NT2/D1 (cell line): ENCODE measurements at regions not wholly inside any gene's neighbourhood (a gene's known extent, or its start where the extent isn't known, plus 50 kb on each side); places are given as distances from the start of the nearest gene placed in this dataset.

Source experiments
- DNase-seq: peaks from one replicate; pipeline ENCODE4 v3.0.0-alpha.2; 2011; ENCODE audit warnings: low read depth, low spot score
- H3K27me3 ChIP-seq: 2 replicates; pipeline ENCODE4 v1.6.0; 2011; ENCODE audit warnings: mild to moderate bottlenecking; ENCODE audit not compliant: insufficient read length, insufficient read depth
- H3K36me3 ChIP-seq: 2 replicates; pipeline ENCODE4 v1.6.1; 2011; ENCODE audit warnings: mild to moderate bottlenecking, low read length, mixed read lengths; ENCODE audit not compliant: insufficient read depth, insufficient read length
- H3K4me1 ChIP-seq: 2 replicates; pipeline ENCODE4 v1.5.1; 2011; ENCODE audit not compliant: insufficient read depth, insufficient read length
- H3K4me3 ChIP-seq: 2 replicates; pipeline ENCODE4 v1.5.1; 2011; ENCODE audit warnings: low read depth; ENCODE audit not compliant: insufficient read length
- H3K9ac ChIP-seq: 2 replicates; pipeline ENCODE4 v1.6.0; 2011; ENCODE audit warnings: low read depth; ENCODE audit not compliant: insufficient read length
- H3K9me3 ChIP-seq: 2 replicates; pipeline ENCODE4 v1.5.1; 2011; ENCODE audit warnings: mild to moderate bottlenecking, low read length; ENCODE audit not compliant: insufficient read depth
- SUZ12 ChIP-seq: IDR thresholded peaks from 2 replicates; pipeline ENCODE4 v1.6.1; 2011; ENCODE audit not compliant: insufficient read length, insufficient read depth; ENCODE audit errors: extremely low read depth
- YY1 ChIP-seq: IDR thresholded peaks from 2 replicates; pipeline ENCODE4 v1.6.1; 2011; ENCODE audit not compliant: insufficient read length, insufficient read depth
- ZNF274 ChIP-seq: IDR thresholded peaks from 2 replicates; pipeline ENCODE4 v1.6.1; 2011; ENCODE audit warnings: mild to moderate bottlenecking, low read depth, low read length

DNA sequence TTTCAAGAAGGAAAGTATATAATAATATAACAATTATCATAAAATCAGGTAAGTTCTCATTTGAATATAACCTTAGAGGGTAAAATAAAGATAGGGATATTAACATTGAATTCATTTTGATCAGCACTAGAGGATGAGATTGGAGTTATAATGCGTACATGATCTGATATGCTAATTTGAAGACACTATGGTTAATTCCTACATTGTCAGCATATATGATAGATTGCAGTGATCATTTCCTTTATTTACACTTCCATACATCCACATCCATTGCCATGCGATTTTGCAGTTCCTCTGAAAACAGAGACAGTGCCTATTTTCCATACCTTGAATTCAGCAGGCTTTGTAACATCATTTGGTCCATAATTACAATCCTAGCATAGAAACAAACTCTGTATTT is 519.2 kb downstream of the CCDC85A start:
- Histone ChIP-seq H3K4me3 (no peak overlapping the region), H3K4me1 (no peaks in the 10 kb centered on the region), H3K27me3 (no peaks in the 10 kb centered on the region), H3K9ac (no peak overlapping the region), H3K36me3 (no peaks in the 10 kb centered on the region), H3K9me3 (no peaks in the 10 kb centered on the region)
- no peak for TF ChIP-seq ZNF274
- TF ChIP-seq SUZ12: no peak
- no peak for TF ChIP-seq YY1
- no peak for DNase-seq

DNA sequence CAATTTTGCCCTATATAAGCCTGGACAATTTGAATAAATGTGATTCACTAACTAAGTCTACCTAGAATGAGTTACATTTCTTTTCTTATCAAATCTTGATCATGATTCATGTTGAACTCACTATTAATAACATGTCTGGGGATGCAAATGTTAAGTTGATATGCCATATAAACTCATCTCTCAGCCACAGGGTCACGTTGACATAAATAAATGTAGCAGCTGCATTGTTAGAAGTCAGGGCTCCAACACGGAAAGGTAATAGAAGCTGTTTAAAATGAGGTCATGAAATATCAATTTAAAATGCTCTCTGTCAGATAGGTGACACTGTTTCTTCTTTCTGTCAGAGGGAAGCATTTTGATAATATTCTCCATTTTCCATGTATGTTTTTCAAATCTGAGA is 521.9 kb downstream of the CCDC85A start:
- Histone ChIP-seq H3K27me3 (no peaks in the 10 kb centered on the region), H3K4me3 (no peak overlapping the region), H3K4me1 (no peaks in the 10 kb centered on the region), H3K9me3 (no peaks in the 10 kb centered on the region), H3K36me3 (no peaks in the 10 kb centered on the region), H3K9ac (no peak overlapping the region)
- DNase-seq: no peak
- TF ChIP-seq ZNF274 (no peak), SUZ12 (no peak), YY1 (no peak)

DNA sequence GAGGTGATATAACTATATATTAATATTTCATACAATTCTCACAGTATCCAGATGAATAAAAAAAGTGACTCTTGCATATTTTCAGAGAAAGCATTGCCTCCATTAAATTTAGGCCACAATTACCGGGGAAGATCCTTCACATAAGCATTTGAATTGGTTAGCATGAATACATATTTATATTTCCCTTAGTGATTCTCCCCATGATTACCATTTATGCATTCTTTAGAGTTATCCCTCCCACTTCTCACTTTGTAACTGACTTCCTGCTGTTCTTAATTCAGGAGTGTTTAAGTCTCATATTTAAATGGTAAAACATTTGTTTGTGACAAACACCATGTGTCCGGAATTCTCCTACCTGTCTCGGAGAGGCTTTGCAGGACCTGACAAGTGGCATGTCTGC is 523.4 kb downstream of the CCDC85A start:
- H3K9ac ChIP-seq: no peak overlapping the region
- no peak overlapping the region for H3K4me3 ChIP-seq
- no peaks in the 10 kb centered on the region for H3K27me3 ChIP-seq
- H3K9me3 ChIP-seq: no peaks in the 10 kb centered on the region
- TF ChIP-seq ZNF274: no peak
- no peak for TF ChIP-seq YY1
- TF ChIP-seq SUZ12: no peak
- no peaks in the 10 kb centered on the region for H3K4me1 ChIP-seq
- no peaks in the 10 kb centered on the region for H3K36me3 ChIP-seq
- DNase-seq: no peak

DNA sequence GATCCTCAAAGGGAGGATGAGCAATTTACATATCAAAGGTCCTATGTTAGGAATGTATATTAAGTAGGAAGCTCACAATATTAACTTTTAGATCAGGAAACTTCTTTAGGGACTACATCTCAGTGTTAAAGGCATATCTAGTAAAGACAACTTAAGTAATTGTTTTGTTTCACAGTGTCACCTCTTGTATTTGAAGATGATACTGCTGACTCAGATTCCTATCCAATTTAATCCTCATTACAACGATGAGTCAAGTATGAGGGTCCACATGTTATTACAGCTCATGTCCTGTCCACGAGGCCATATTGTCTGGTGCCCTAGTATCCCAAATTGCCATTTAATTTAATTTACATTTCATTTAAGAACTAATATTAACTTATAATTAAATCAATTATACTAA is 523.9 kb downstream of the CCDC85A start:
- H3K27me3 ChIP-seq: no peaks in the 10 kb centered on the region
- DNase-seq: no peak
- no peak overlapping the region for H3K4me3 ChIP-seq
- no peaks in the 10 kb centered on the region for H3K36me3 ChIP-seq
- no peak overlapping the region for H3K9ac ChIP-seq
- no peak for TF ChIP-seq ZNF274
- no peak for TF ChIP-seq YY1
- TF ChIP-seq SUZ12: no peak
- H3K4me1 ChIP-seq: no peaks in the 10 kb centered on the region
- no peaks in the 10 kb centered on the region for H3K9me3 ChIP-seq

DNA sequence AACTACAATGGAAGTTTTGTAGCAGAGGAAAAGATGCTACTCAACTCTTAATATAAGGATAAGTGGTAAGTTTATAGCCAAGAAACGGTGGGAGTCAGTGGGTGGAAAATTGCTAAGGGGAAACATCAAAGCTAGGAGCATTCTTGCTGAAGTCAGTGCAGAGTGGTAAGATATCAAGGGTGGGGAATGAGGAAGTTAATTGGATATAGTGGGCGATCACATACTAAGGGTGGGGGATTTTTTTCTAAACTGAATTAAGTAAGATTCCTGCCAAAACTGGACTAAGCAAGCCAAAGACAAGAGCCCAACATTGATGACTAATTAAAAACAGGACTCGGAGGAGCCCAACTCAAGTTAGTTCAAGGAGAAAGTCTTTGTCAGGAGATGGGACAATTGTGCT is 525.4 kb downstream of the CCDC85A start:
- Histone ChIP-seq H3K36me3 (no peaks in the 10 kb centered on the region), H3K4me1 (no peaks in the 10 kb centered on the region), H3K9me3 (no peaks in the 10 kb centered on the region), H3K4me3 (no peak overlapping the region), H3K27me3 (no peaks in the 10 kb centered on the region), H3K9ac (no peak overlapping the region)
- TF ChIP-seq YY1 (no peak), SUZ12 (no peak)
- no peak for DNase-seq

DNA sequence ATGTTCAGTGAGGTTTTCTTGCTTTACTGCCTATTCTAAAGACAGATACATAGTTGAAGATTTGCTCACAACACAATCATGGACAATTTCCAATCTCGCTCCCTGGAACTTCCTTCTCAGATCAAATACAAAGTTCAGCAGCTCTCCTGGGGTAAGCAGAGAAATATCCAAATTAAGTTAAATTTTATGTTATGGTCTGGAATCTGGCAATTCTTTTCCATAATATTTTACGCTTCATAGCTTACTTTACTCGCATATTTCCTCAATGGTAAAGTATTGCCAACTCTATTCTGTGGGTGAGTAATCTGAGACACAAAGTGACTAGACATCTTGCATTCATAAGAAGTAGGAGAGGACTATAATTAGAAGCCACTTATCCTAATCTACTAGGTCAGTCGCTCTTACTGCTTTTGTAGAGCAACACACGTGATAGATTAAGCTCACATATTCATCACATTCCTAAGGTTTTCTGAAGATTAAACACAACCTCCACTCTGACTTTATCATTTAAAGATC is 529.4 kb downstream of the CCDC85A start:
- no peak for TF ChIP-seq SUZ12
- TF ChIP-seq YY1: no peak
- no peak for TF ChIP-seq ZNF274
- Histone ChIP-seq H3K36me3 (no peaks in the 10 kb centered on the region), H3K27me3 (no peaks in the 10 kb centered on the region), H3K4me3 (no peak overlapping the region), H3K9me3 (no peaks in the 10 kb centered on the region), H3K4me1 (no peaks in the 10 kb centered on the region), H3K9ac (no peak overlapping the region)
- no peak for DNase-seq

DNA sequence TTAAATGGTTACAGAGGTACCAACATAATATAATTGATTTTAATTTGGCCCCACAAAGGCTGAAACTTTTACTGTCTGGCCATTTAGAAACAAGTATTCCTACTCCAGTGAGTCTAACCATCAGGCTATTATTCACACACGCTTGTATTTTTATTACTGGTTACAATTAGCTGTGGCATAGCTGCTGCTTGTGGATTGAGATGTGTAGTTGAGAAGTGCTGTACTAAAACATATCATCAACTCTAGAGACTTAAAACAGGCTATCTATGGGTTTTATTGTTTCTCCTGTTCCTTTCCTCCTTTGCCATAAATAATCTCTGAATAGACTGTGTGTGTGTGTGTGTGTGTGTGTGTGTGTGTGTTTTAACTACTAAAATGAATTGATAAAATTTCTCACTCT is 530.2 kb downstream of the CCDC85A start:
- Histone ChIP-seq H3K9me3 (no peaks in the 10 kb centered on the region), H3K27me3 (no peaks in the 10 kb centered on the region)
- no peak for DNase-seq

More for the DNA sequence above, 530.2 kb downstream of the CCDC85A start:
- Histone ChIP-seq H3K4me3 (no peak overlapping the region), H3K36me3 (no peaks in the 10 kb centered on the region), H3K9ac (no peak overlapping the region), H3K4me1 (no peaks in the 10 kb centered on the region)
- no peak for TF ChIP-seq SUZ12
- no peak for TF ChIP-seq ZNF274
- no peak for TF ChIP-seq YY1
